Inferior parietal cortex (tissue), 1 donor: ENCODE measurements at regions not wholly inside any gene's neighbourhood (a gene's known extent, or its start where the extent isn't known, plus 50 kb on each side); places are given as distances from the start of the nearest gene placed in this dataset.
"Not testable (repeated sequence)": the region's sequence is repeated elsewhere in the genome, so short reads cannot be mapped to it uniquely, and the experiment has no call there.

Experiments
- DNase-seq: peaks from one replicate; pipeline ENCODE4 v3.0.0-alpha.2; 2016; ENCODE audit errors: extremely low spot score

DNA sequence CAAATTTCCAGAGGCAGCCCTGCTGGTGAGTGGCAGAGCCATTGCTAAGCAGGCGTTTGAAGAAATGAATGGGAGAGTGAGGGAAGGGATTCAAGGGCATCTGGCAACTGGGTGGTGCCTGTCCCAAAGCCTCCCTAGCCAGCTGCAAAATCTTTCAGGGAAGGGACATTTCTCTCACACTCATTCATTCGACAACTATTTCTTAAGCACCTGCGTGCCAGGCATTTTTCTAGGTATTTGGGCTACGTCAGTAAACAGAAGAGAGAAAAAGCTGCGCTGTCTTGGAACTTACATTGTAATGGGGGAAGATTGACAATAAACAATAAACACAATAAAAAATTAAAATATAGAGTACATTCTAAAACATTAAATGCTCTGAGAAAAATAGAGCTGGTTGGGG lies 301.9 kb upstream of the USP24 start:
- DNase-seq: no peak

GRCh38 chr1:55514571-55514970 lies 299.4 kb upstream of the USP24 start:
- DNase-seq: not testable (repeated sequence)

DNA sequence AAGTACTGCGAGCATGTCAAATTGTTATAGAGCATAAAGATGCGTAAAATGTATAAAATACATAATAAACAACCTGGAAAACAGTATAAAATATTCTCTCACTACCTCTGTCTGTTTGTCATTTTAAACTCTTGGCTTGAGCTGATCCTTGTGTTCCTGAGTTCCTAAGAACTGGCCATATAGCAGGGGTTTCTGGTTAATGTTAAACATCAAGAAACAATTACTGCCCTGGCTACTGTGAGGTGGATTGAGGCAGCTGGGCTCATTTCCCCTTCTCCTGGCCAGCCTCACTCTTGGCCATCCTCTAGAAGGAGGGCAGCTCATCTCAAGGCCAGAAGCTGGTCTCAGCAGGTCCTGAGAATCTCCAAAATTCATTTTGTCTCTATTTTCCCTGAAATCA lies 297.3 kb upstream of the USP24 start:
- no peak for DNase-seq

GRCh38 chr1:55507578-55507931 lies 292.4 kb upstream of the USP24 start:
- DNase-seq: no peak

DNA sequence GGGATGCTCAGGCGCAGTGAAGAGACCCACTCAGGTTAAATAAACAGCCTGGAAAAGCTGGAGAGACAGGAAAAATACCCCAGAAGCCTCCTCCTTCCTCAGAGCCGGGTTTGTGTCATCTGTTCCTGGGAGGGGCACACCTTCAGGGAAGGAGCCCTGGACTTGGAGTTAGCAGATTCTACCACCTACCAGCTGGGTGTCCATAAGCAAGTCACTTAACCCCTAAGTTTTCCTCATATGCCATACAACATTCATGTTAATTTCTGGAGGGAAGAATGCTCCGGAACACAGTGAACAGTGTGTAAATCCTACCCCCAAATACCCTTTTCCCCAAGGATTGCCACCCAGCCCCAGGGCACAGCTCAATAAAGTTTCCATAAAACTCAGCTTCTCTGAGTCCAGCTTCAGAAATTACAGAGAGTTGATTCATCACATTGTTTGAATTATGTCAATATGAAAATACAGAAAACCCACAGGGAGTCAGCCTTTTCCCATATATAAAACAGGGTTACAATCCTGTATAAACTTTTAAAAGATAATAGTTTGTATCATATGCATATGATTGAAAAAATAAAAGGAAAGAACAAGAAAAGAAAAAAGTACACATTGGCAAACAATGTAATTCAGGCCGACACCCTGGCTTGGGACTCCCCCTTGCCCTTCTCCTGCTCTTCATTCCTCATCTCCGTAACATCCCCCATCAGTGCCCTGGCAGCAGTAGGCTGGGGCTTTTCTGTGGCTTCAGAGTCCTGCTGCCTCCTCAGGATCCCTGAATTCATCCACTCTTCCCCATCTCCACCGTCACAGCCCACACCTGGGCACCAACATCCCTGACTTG lies 291.8 kb upstream of the USP24 start:
- no peak for DNase-seq

GRCh38 chr1:55505326-55505725 lies 290.2 kb upstream of the USP24 start:
- DNase-seq: no peak

GRCh38 chr1:55504306-55504731 lies 289.2 kb upstream of the USP24 start:
- DNase-seq: no peak

DNA sequence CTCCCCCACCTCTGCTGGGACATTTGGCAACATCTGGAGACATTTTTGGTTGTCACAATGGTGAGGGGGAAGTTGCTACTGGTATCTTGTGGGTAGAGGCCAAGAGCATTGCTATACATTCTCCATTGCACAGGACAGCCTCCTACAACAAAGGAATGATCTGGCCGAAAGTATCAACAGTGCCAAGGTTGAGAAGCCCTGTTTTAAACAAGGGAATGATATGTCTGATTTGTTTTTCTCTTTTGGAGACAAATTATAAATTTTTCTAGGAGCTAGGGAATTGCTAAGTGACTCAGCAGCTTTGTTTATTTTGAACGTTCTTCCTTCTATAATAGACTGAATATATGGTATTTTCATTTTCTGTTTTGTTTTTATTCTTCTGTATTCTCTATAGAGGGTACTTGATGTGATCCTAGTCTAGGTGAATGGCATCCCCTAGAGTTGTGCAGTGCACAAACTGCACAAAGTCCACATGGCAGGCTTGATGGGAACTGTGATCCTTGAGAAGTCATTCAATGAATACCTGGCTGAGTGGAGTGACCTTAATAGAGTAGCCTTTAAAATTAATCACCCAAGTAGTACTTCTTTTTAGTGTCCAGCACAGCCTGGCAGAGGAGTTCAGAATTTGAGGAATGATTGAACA lies 288.6 kb upstream of the USP24 start:
- DNase-seq: no peak

DNA sequence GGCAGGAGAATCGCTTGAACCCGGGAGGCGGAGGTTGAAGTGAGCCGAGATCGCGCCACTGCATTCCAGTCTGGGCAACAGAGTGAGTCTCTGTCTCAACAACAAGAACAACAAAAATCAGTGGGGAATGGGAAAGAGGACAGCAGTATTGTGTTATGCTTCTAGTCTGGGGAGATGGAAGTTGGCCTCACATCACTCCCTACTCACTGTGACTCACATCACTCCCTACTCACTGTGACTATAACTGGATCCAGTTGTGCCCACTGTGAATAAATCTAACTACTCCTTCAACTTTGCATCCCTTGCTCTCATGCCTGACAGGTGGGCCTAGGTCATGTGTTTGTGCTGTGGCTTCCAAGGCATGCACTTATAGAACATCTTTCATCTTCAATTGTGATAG lies 285.4 kb upstream of the USP24 start:
- no peak for DNase-seq

DNA sequence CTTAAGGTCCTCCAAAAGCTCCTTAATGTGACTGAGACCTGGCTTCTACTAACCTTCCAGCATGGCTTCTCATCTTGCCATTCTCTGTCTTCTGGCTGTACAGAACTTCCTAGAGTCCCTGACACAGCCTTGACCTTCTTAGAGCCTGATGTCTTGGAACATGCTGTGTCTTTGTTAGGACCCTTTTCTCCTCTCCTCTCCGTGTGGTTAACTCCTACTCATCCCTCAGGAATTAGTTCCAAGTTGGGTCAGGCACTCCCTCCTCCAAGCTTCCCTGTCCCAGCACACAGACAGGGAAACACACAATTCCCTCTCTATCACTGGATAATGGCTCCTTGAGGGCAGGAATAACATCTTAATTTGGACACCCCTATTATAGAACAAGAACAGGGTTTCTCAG lies 275.4 kb upstream of the USP24 start:
- DNase-seq: no peak

DNA sequence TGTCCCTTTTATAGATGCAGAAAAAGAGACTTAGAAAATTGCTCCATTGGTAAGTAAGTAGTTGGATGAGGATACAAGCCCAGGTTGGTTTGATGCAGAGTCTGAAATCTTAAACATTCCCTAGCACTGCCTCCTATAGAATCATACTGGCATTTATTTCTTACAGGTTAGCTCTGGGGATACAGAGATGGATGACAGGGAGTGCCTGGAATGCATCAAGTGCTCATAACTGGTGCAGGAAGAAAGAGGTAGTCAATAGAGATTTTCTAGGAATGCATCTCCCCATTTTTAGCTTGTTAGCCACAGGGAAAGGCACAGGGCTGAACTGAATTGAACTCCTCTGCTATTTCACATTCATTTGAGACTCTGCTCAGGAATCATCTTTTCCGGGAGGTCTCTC lies 269.0 kb upstream of the USP24 start:
- no peak for DNase-seq

DNA sequence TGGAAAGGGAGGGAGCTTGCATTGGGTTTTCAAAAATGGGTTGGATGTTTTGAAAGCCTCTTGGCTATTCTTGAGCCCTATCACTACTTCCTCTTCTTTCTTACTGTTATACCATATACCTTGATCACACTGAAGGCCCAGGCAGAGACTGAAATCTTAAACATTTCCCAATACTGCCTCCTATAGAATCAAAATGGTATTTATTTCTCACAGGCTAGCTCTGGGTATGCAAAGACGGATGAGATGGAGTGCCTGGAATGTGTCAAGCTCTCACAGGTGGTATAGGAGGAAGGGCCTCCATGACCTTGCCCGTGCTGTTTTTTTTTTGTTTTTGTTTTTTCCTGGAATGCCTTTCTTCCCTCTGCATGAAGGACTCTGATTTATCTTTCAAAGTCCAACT lies 268.4 kb upstream of the USP24 start:
- DNase-seq: no peak

DNA sequence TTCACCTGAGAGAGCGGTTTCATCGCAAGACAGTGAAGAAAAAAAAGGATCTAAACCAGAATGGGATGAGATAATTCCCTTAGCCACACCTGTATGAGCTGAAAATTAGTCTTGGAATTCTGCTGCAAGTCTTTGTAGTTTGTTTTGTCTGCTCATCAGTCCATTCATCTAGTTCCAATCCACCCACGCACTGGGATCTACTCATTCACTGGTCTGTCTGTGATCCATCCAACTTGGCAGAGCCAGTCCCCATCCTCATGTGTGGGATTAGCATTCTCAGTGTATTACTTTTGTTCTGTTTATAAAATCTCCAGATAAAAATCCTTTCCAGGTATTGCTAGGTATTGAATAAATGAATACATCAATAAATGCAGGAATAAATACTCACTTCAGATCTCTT lies 266.5 kb upstream of the USP24 start:
- no peak for DNase-seq

GRCh38 chr1:55480029-55480795 lies 265.0 kb upstream of the USP24 start:
- DNase-seq: no peak

DNA sequence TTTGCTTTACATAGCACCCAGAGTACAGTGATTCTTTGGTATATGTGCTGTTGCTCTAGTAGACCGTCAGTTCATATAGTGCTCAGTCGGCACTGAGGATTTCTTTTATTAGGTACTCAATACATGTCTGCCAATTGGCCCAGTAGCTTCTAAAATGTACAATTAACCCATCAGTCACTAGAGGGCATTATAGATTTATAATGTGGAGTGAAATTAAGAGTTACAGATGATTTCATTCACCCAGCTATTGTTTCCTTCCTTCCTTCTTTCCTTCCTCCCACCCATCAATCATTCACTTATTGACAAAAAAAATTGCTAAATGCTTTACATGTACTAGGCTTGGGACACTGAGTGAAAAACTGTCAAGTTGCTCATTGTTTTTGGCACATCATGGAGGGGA lies 263.6 kb upstream of the USP24 start:
- no peak for DNase-seq

DNA sequence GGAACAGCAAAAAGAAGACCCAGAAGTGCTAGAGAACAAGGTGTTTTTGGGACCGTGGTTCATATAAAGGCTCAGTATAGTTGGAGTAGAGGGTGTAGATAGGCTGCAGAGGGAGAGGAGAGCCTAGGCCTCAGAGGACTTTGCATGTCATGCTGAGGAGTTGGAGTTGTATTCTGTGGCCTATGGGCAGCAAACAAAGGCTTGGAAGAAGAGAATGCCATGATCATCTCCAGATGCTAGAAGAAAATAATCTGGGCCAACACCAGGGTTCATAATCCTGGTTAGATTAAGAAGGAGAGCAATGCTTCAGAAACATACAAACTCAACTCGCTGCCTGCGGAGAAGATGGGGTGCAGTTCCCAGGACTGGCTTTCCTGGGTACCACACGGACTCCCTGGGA lies 262.8 kb upstream of the USP24 start:
- DNase-seq: no peak

DNA sequence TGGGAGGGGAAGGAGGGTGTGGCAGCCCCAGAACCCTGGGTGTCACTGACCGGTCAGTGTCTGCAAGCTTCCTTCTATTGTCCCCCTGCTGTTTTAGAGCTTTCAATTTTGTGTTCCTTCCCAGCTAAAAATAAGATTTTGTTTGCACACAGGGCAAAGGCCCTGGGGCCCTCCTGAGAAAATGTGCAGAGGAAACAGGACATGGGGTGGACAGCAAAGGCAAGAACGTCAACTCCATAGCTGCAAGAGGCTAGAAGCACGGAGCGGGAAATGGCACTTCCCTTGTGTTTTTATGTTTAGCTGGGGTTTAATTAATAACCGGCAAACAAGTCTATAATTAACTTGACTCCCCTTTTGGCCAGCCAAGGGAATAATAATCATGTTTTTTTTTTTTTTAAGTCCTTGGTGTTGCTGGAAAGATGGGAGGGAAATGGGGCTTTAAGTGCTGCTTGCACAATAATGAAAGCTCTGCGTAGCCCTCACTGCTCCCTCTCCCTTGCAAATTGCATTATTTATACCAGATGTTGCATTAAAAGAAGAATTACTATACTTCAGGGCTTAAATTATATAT lies 261.4 kb upstream of the USP24 start:
- no peak for DNase-seq

- no peak for DNase-seq
These were observed 259.1 kb upstream of the USP24 start for GRCh38 chr1:55474168-55474786.

DNA sequence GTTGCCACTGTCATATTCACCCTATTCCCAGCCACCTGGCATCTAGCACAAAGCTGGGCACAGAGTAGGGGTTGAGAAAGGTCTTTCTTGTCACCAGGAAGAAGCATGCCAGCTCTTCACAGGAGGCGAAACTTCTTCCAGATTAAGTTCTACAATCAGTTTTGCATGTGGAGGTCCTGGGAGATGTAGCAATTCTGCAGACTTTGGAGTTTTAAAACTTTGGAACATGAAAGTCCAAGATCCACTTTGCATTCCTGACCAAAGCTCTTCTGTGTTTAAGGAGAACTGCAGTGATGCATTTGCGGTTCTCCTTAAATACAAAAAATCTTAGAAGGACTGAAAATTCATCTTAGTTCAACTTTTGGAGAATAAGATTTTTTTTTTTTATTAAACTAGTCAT lies 258.5 kb upstream of the USP24 start:
- no peak for DNase-seq

GRCh38 chr1:55472784-55473183 lies 257.6 kb upstream of the USP24 start:
- DNase-seq: no peak

GRCh38 chr1:55472115-55472514 lies 257.0 kb upstream of the USP24 start:
- no peak for DNase-seq
